PC-3 (cell line): ENCODE measurements at regions not wholly inside any gene's neighbourhood (a gene's known extent, or its start where the extent isn't known, plus 50 kb on each side); places are given as distances from the start of the nearest gene placed in this dataset.

Experiments used
- ATAC-seq: fragments of 200-7000 bp; cut with Tn5 transposase; 2 replicates; pipeline ENCODE4 v1.9.1; 2020; ENCODE audit warnings: mild to moderate bottlenecking, moderate library complexity
- BruUV-seq: library from RNA; stranded (reverse); fragments of 400-500 nt; replicated peaks from 2 replicates; lab custom pipeline; 2021; lab: Mats Ljungman, UMichigan
- CTCF ChIA-PET: fragments of 300-600 bp; sonication (Branson Sonifier 250); formaldehyde crosslinking; loops from one replicate; lab custom pipeline; 2022; ENCODE audit warnings: antibody characterized with exemption; lab: Charles Lee
- POLR2A ChIA-PET: fragments of 300-600 bp; sonication (Branson Sonifier 250); formaldehyde crosslinking; loops from one replicate; lab custom pipeline; 2022; ENCODE audit warnings: antibody characterized with exemption; ENCODE audit not compliant: unreplicated experiment; lab: Charles Lee
- DNase-seq: peaks from one replicate; pipeline ENCODE4 v3.0.0-alpha.2; 2015
- H2AFZ ChIP-seq: fragments of 300-600 bp; sonication (generic); 2 replicates; pipeline ENCODE4 v1.6.0; 2016; ENCODE audit warnings: antibody characterized with exemption, low read length
- H3F3A ChIP-seq: fragments of 300-600 bp; sonication (generic); one replicate; pipeline ENCODE4 v1.6.0; 2017; ENCODE audit warnings: antibody characterized with exemption, low read length, control low read depth, mild to moderate bottlenecking; ENCODE audit not compliant: unreplicated experiment
- H3K27ac ChIP-seq: fragments of 300-600 bp; sonication (generic); 2 replicates; pipeline ENCODE4 v1.5.1; 2016; ENCODE audit warnings: mild to moderate bottlenecking, low read length
- H3K27me3 ChIP-seq: fragments of 300-600 bp; sonication (generic); 2 replicates; pipeline ENCODE4 v1.6.1; 2016; ENCODE audit warnings: low read length, mixed read lengths
- H3K36me3 ChIP-seq: fragments of 300-600 bp; sonication (generic); 2 replicates; pipeline ENCODE4 v1.6.1; 2016; ENCODE audit warnings: low read depth, mixed run types, low read length, mixed read lengths
- H3K4me1 ChIP-seq: fragments of 300-600 bp; sonication (generic); 2 replicates; pipeline ENCODE4 v1.5.1; 2016; ENCODE audit warnings: low read length; ENCODE audit not compliant: insufficient read depth
- H3K4me2 ChIP-seq: fragments of 300-600 bp; sonication (generic); 2 replicates; pipeline ENCODE4 v1.6.0; 2016; ENCODE audit warnings: low read length
- H3K4me3 ChIP-seq: fragments of 300-600 bp; sonication (generic); 2 replicates; pipeline ENCODE4 v1.5.1; 2016; ENCODE audit warnings: mild to moderate bottlenecking, low read length, mixed read lengths
- H3K79me2 ChIP-seq: fragments of 300-600 bp; sonication (generic); 2 replicates; pipeline ENCODE4 v1.6.1; 2017; ENCODE audit warnings: low read length, mixed read lengths
- H3K9ac ChIP-seq: fragments of 300-600 bp; sonication (generic); 2 replicates; pipeline ENCODE4 v1.6.0; 2016; ENCODE audit warnings: mild to moderate bottlenecking, low read length
- H3K9me2 ChIP-seq: fragments of 300-600 bp; sonication (generic); replicated peaks from 2 replicates; pipeline ENCODE4 v1.6.1; 2016; ENCODE audit warnings: mixed run types, low read length, mixed read lengths
- H3K9me3 ChIP-seq: fragments of 300-600 bp; sonication (generic); 2 replicates; pipeline ENCODE4 v1.6.1; 2016; ENCODE audit warnings: low read length, mixed read lengths
- H4K20me1 ChIP-seq: fragments of 300-600 bp; sonication (generic); 2 replicates; pipeline ENCODE4 v1.6.1; 2016; ENCODE audit warnings: low read length, mixed read lengths
- CTCF ChIP-seq: fragments of 300-600 bp; sonication (generic); conservative IDR thresholded peaks from 2 replicates; pipeline ENCODE4 v1.5.1; 2017; ENCODE audit warnings: antibody characterized with exemption, low read depth, mild to moderate bottlenecking, low read length
- EZH2 ChIP-seq: fragments of 300-600 bp; sonication (generic); IDR thresholded peaks from one replicate; pipeline ENCODE4 v1.6.1; 2017; ENCODE audit warnings: antibody characterized with exemption, mild to moderate bottlenecking, low read length; ENCODE audit not compliant: unreplicated experiment
- EZH2phosphoT487 ChIP-seq: fragments of 300-600 bp; sonication (generic); IDR thresholded peaks from 2 replicates; pipeline ENCODE4 v1.6.1; 2018; ENCODE audit warnings: mild to moderate bottlenecking, antibody characterized with exemption, low read length, borderline replicate concordance
- intact Hi-C: fragments of 100-400 bp; cut with micrococcal nuclease; formaldehyde crosslinking; loops from 2 replicates; pipeline ENCODE4 v1.9.0; 2023

DNA sequence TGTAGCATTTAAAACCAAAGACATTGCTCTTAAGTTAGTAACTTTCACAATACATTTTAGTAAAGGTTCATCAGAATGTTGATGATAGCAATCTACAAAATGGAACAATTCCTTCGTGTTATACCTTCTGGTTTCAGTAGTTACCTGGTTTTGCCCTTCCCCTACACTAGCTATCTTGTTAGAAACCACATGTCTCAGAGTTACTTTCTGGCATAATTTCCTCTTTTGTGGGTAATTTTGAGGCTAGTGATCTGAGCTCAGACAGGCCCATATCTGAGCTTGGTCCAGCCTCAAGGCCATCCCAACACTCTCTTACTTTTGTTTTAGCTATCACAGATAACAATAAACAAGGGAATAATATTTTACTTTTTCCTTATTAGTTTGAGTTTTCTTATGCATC is 196.9 kb downstream of the KITLG start:
- DNase-seq, result no peak
- Histone ChIP-seq H3K9me3 (no peaks in the 10 kb centered on the region), H3K4me1 (no peaks in the 10 kb centered on the region), H3K27me3 (no peaks in the 10 kb centered on the region), H3K79me2 (no peaks in the 10 kb centered on the region), H3K9ac (no peak overlapping the region), H2AFZ (no peak overlapping the region), H3K9me2 (no peaks in the 10 kb centered on the region), H3K27ac (no peak overlapping the region), H3K36me3 (no peaks in the 10 kb centered on the region), H3F3A (no peaks in the 10 kb centered on the region), H3K4me2 (no peak overlapping the region), H3K4me3 (no peak overlapping the region), H4K20me1 (no peaks in the 10 kb centered on the region)
- CTCF ChIA-PET, result no interaction called here
- POLR2A ChIA-PET, result no interaction called here
- TF ChIP-seq CTCF (no peak), EZH2 (no peak), EZH2phosphoT487 (no peak)
- intact Hi-C loops, result no loop called here
- no peak for ATAC-seq
- no TSS peak for BruUV-seq

- BruUV-seq, result no TSS peak
- Histone ChIP-seq H3K27ac (no peak overlapping the region), H3K27me3 (no peaks in the 10 kb centered on the region), H4K20me1 (no peaks in the 10 kb centered on the region), H3K4me1 (0 out of 2 replicates have a peak, but pooled peaks cover 4% of the 10 kb centered on the region), H3K79me2 (no peaks in the 10 kb centered on the region), H3K9me2 (no peaks in the 10 kb centered on the region), H3K36me3 (no peaks in the 10 kb centered on the region), H3K4me2 (no peak overlapping the region), H3F3A (no peaks in the 10 kb centered on the region), H3K4me3 (no peak overlapping the region), H2AFZ (no peak overlapping the region), H3K9me3 (no peaks in the 10 kb centered on the region), H3K9ac (no peak overlapping the region)
- no peak for DNase-seq
- intact Hi-C loops, result no loop called here
- POLR2A ChIA-PET, result no interaction called here
- no peak for TF ChIP-seq CTCF
- no peak for TF ChIP-seq EZH2
- no peak for TF ChIP-seq EZH2phosphoT487
- CTCF ChIA-PET, result no interaction called here
- ATAC-seq, result no peak
Measured at GRCh38 chr12:88388566-88389540, 191.4 kb downstream of the KITLG start.

DNA sequence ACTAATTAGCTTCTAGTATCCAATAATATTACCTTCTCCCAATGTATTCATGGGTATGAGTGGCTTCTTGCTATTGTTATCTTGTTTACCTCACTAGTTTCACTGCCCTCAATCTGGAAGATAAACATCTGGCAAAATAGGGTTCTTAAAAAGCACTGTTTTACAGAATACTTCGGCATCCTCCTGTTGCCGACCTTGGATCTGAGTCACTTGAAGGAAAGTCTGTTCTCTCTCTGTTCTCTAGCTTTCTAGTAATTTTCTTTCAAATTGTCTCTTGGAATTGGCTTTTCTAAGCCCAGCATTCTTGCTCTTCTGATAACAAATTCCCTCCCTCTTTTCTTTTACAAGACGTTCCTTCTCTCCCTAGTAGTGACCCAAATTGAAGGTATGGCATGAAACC is 189.5 kb downstream of the KITLG start:
- CTCF ChIA-PET, result no interaction called here
- POLR2A ChIA-PET, result no interaction called here

More for the DNA sequence above, 189.5 kb downstream of the KITLG start:
- no peak for ATAC-seq
- Histone ChIP-seq H3K27me3 (no peaks in the 10 kb centered on the region), H3F3A (no peaks in the 10 kb centered on the region), H3K4me3 (no peak overlapping the region), H3K4me1 (0 out of 2 replicates have a peak, but pooled peaks cover 4% of the 10 kb centered on the region), H3K27ac (no peak overlapping the region), H3K9me3 (no peaks in the 10 kb centered on the region), H3K79me2 (no peaks in the 10 kb centered on the region), H3K4me2 (no peak overlapping the region), H3K9ac (no peak overlapping the region), H3K9me2 (no peaks in the 10 kb centered on the region), H3K36me3 (no peaks in the 10 kb centered on the region), H4K20me1 (no peaks in the 10 kb centered on the region), H2AFZ (no peak overlapping the region)
- intact Hi-C loops, result loop anchor here (5.0 to 10.0 kb wide), 2 partner anchors 206 to 239 kb away; no protein-coding TSS in a partner anchor
- no peak for DNase-seq
- BruUV-seq, result no TSS peak
- TF ChIP-seq CTCF, result no peak
- TF ChIP-seq EZH2, result no peak
